Chondrocyte (in vitro differentiated cells): ENCODE measurements at regions not wholly inside any gene's neighbourhood (a gene's known extent, or its start where the extent isn't known, plus 50 kb on each side); places are given as distances from the start of the nearest gene placed in this dataset.

Source experiments
- DNase-seq: peaks from one replicate; pipeline ENCODE4 v3.0.0; 2021; ENCODE audit warnings: mixed read lengths, low spot score
- H3K27ac Mint-ChIP-seq: one replicate; pipeline ENCODE4 v1.8.0; 2021; ENCODE audit warnings: mild to moderate bottlenecking, moderate library complexity, mixed read lengths; ENCODE audit not compliant: unreplicated experiment
- H3K27me3 Mint-ChIP-seq: 2 replicates; pipeline ENCODE4 v1.8.0; 2021; ENCODE audit warnings: low read depth, mixed read lengths
- H3K36me3 Mint-ChIP-seq: 2 replicates; pipeline ENCODE4 v1.8.0; 2021; ENCODE audit warnings: low read depth, mixed read lengths
- H3K4me1 Mint-ChIP-seq: 2 replicates; pipeline ENCODE4 v1.8.0; 2021; ENCODE audit warnings: low read depth, mild to moderate bottlenecking, mixed read lengths
- H3K4me3 Mint-ChIP-seq: one replicate; pipeline ENCODE4 v1.8.0; 2021; ENCODE audit warnings: mild to moderate bottlenecking, moderate library complexity, mixed read lengths; ENCODE audit not compliant: unreplicated experiment
- H3K9me3 Mint-ChIP-seq: 2 replicates; pipeline ENCODE4 v1.8.0; 2021; ENCODE audit warnings: low read depth, mixed read lengths
- CTCF ChIP-seq: fragments of 200-600 bp; sonication (generic); IDR thresholded peaks from 2 replicates; pipeline ENCODE4 v1.5.0; 2021; ENCODE audit warnings: antibody characterized with exemption, mild to moderate bottlenecking, moderate library complexity

DNA sequence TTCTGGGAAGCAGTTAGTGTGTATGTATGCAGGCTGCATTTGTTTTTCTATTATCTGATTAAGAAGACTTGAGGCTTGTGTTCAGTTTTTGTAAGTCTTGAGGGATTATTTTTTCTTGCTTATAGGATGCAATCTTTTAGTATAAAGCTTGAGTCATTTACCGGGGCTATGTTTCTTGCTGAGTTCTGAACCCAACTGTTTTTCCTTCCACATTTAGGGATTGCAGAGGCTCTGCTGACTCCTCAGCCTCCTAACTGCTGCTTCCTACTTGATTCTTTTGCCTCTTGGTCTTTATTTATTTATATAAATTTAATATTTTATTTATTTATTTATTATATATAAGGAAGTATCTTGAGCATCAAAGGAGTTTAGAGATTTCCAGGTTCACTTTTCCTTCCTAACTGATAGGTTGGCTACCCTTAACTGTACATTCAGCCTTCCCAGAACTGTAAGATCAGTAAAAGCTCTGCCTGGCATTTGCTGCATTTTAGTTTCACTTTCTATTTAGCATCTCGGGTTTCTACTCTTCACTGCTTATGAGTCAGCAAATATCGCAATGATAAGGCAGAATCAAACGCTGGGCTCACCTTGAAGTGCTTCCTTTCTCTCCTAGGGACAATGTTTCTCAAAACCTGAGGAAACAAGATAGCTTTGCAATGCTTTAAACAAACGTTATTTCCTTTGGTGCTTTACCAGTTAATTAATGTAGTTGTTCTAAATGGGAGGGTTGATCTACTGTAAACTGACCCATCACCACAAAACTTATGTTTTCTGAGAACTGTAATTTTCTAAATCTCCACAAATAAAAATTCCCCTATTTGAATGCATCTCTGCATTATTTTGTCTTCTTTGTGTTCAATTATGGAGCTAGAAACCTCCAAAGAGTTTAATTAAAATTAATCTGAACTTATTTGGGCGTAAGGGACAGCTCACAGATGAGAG lies 1183.7 kb upstream of the TMEM132C start:
- peaks cover 3% of the 10 kb centered on the region for H3K9me3 Mint-ChIP-seq
- peak overlapping the region; percentile 64 for H3K4me3 Mint-ChIP-seq
- TF ChIP-seq CTCF: no peak
- H3K27ac Mint-ChIP-seq: peak overlapping the region; percentile 83
- H3K27me3 Mint-ChIP-seq: peaks cover 7% of the 10 kb centered on the region
- no peaks in the 10 kb centered on the region for H3K36me3 Mint-ChIP-seq
- H3K4me1 Mint-ChIP-seq: peaks cover 10% of the 10 kb centered on the region
- DNase-seq: no peak

DNA sequence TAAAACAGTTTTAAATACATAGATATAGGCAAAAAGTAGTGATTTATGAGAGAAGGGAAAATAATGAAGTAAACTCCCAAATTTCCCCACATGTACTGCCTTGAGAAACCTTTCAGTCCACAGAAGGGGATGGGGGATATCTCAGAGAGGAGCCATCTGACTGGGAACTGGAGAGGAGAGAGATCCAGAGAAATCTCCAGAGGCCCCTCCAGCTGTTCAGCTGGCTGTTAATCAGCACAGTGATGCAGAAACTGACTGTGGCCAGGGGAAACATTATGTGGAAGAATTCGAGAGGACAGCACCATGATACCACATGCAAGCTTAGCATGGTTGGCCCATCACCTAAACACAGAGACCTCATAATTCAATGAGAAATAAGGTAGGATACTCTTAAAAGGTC lies 1165.9 kb upstream of the TMEM132C start:
- H3K9me3 Mint-ChIP-seq: no peaks in the 10 kb centered on the region
- H3K27ac Mint-ChIP-seq: no peak overlapping the region
- peaks cover 7% of the 10 kb centered on the region for H3K27me3 Mint-ChIP-seq

DNA sequence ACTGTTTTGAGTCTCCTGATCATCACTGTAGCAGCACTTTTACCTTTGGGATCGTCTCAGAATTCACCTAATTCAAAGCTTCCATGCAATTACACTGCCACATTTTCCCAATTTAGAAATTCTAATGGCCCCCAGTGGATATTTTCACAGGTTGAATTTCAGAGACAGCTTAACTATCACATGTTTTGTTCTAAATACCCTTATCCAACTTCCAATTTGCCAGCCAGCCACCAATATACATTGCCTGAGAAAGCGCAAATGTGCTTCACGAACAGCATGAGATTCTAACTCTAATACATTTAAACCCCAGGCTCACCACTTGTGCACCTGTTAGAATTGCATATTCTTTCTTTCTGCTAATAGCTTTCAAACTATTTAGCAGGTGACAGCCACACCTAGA lies 1160.9 kb upstream of the TMEM132C start:
- Mint-ChIP-seq H3K27ac (no peak overlapping the region), H3K4me1 (no peaks in the 10 kb centered on the region), H3K9me3 (no peaks in the 10 kb centered on the region), H3K36me3 (no peaks in the 10 kb centered on the region), H3K27me3 (peaks cover 27% of the 10 kb centered on the region), H3K4me3 (no peak overlapping the region)
- TF ChIP-seq CTCF: no peak
- no peak for DNase-seq

More for the DNA sequence above, 1165.9 kb upstream of the TMEM132C start:
- Mint-ChIP-seq H3K36me3 (no peaks in the 10 kb centered on the region), H3K4me3 (no peak overlapping the region), H3K4me1 (no peaks in the 10 kb centered on the region)
- no peak for TF ChIP-seq CTCF
- no peak for DNase-seq

GRCh38 chr12:127106697-127107096 lies 1160.3 kb upstream of the TMEM132C start:
- Mint-ChIP-seq H3K4me3 (no peak overlapping the region), H3K4me1 (no peaks in the 10 kb centered on the region), H3K27me3 (peaks cover 25% of the 10 kb centered on the region), H3K9me3 (no peaks in the 10 kb centered on the region), H3K36me3 (no peaks in the 10 kb centered on the region), H3K27ac (no peak overlapping the region)
- no peak for DNase-seq
- no peak for TF ChIP-seq CTCF

GRCh38 chr12:127107744-127108143 lies 1159.2 kb upstream of the TMEM132C start:
- no peaks in the 10 kb centered on the region for H3K9me3 Mint-ChIP-seq
- no peaks in the 10 kb centered on the region for H3K4me1 Mint-ChIP-seq
- no peak for TF ChIP-seq CTCF
- peaks cover 25% of the 10 kb centered on the region for H3K27me3 Mint-ChIP-seq
- H3K27ac Mint-ChIP-seq: no peak overlapping the region
- no peak overlapping the region for H3K4me3 Mint-ChIP-seq
- no peak for DNase-seq
- no peaks in the 10 kb centered on the region for H3K36me3 Mint-ChIP-seq
